Testis (tissue), 2 donors: ENCODE measurements at regions not wholly inside any gene's neighbourhood (a gene's known extent, or its start where the extent isn't known, plus 50 kb on each side); places are given as distances from the start of the nearest gene placed in this dataset.

ENCODE experiments used
- CTCF ChIP-seq, 3 experiments: fragments of 450-650 bp in 2 of 3; fragments of 200-600 bp in 1 of 3; sonication (generic) in 1 of 3; IDR thresholded peaks; one replicate each; pipeline ENCODE4 v1.5.1; 2016 to 2019; ENCODE audit warnings: antibody characterized with exemption in 3 of 3, mild to moderate bottlenecking in 2 of 3, moderate library complexity in 1 of 3
- POLR2A ChIP-seq: fragments of 450-650 bp; IDR thresholded peaks from one replicate; pipeline ENCODE4 v1.6.1; 2017; ENCODE audit warnings: antibody characterized with exemption, mild to moderate bottlenecking, moderate library complexity

GRCh38 chr10:105761576-105762260 lies 1120.6 kb downstream of the SORCS3 start:
- no peak for TF ChIP-seq CTCF (IDR thresholded peaks at IDR 0.05)
- no peak for TF ChIP-seq POLR2A
